ENCODE measurements at regions not wholly inside any gene's neighbourhood (a gene's known extent, or its start where the extent isn't known, plus 50 kb on each side); places are given as distances from the start of the nearest gene placed in this dataset.

- Mint-ChIP-seq H3K4me1 (ENCODE audit: low read depth, unreplicated experiment) (no peaks in the 10 kb centered on the region), H3K4me3 (ENCODE audit: low read depth, unreplicated experiment) (no peak overlapping the region), H3K9me3 (ENCODE audit: low read depth, unreplicated experiment) (no peaks in the 10 kb centered on the region), H3K36me3 (ENCODE audit: insufficient read depth, unreplicated experiment) (no peaks in the 10 kb centered on the region), H3K27me3 (ENCODE audit: unreplicated experiment) (peaks cover 27% of the 10 kb centered on the region), H3K27ac (ENCODE audit: unreplicated experiment) (no peak overlapping the region)
- CTCF ChIA-PET: no interaction called here
- no peak for DNase-seq
- no TSS peak for BruUV-seq (replicated peaks)
- no peak for TF ChIP-seq CTCF (IDR thresholded peaks at IDR 0.05; ENCODE audit: unreplicated experiment)
- intact Hi-C loops (cut with micrococcal nuclease; ENCODE audit: unreplicated experiment): no loop called here
Measured at GRCh38 chr18:73990258-73990657, 157.4 kb downstream of the FBXO15 start.

- Mint-ChIP-seq H3K4me1 (ENCODE audit: low read depth, unreplicated experiment) (no peaks in the 10 kb centered on the region), H3K4me3 (ENCODE audit: low read depth, unreplicated experiment) (no peak overlapping the region), H3K36me3 (ENCODE audit: insufficient read depth, unreplicated experiment) (no peaks in the 10 kb centered on the region), H3K27me3 (ENCODE audit: unreplicated experiment) (peaks cover 14% of the 10 kb centered on the region), H3K9me3 (ENCODE audit: low read depth, unreplicated experiment) (no peaks in the 10 kb centered on the region), H3K27ac (ENCODE audit: unreplicated experiment) (no peak overlapping the region)
- no peak for DNase-seq
- no TSS peak for BruUV-seq (replicated peaks)
- intact Hi-C loops (cut with micrococcal nuclease; ENCODE audit: unreplicated experiment): loop anchor here (10.0 kb wide), 1 partner anchor 93 kb away; no protein-coding TSS in a partner anchor
- TF ChIP-seq CTCF (IDR thresholded peaks at IDR 0.05; ENCODE audit: unreplicated experiment): no peak
- CTCF ChIA-PET: no interaction called here
Measured at GRCh38 chr18:73987247-73987980, 160.2 kb downstream of the FBXO15 start.

GRCh38 chr18:73986711-73987110, 160.9 kb downstream of the FBXO15 start:
- Mint-ChIP-seq H3K4me1 (ENCODE audit: low read depth, unreplicated experiment) (no peaks in the 10 kb centered on the region), H3K4me3 (ENCODE audit: low read depth, unreplicated experiment) (no peak overlapping the region), H3K9me3 (ENCODE audit: low read depth, unreplicated experiment) (no peaks in the 10 kb centered on the region), H3K36me3 (ENCODE audit: insufficient read depth, unreplicated experiment) (no peaks in the 10 kb centered on the region), H3K27me3 (ENCODE audit: unreplicated experiment) (peaks cover 7% of the 10 kb centered on the region), H3K27ac (ENCODE audit: unreplicated experiment) (no peak overlapping the region)
- no peak for DNase-seq
- no TSS peak for BruUV-seq (replicated peaks)
- CTCF ChIA-PET: no interaction called here
- TF ChIP-seq CTCF (IDR thresholded peaks at IDR 0.05; ENCODE audit: unreplicated experiment): no peak
- intact Hi-C loops (cut with micrococcal nuclease; ENCODE audit: unreplicated experiment): loop anchor here (10.0 kb wide), 1 partner anchor 92 kb away; no protein-coding TSS in a partner anchor

GRCh38 chr18:73985855-73986625, 161.6 kb downstream of the FBXO15 start:
- peaks cover under 1% of the 10 kb centered on the region for H3K4me1 Mint-ChIP-seq (ENCODE audit: low read depth, unreplicated experiment)
- no peak for DNase-seq
- no peak overlapping the region for H3K27ac Mint-ChIP-seq (ENCODE audit: unreplicated experiment)
- no peaks in the 10 kb centered on the region for H3K9me3 Mint-ChIP-seq (ENCODE audit: low read depth, unreplicated experiment)
- CTCF ChIA-PET: interaction anchor here (0.6 kb wide), 1 partner anchor 451 kb away, joined by 4 read pairs; no protein-coding TSS in a partner anchor
- intact Hi-C loops (cut with micrococcal nuclease; ENCODE audit: unreplicated experiment): loop anchor here (10.0 kb wide), 1 partner anchor 91 kb away; no protein-coding TSS in a partner anchor
- H3K27me3 Mint-ChIP-seq (ENCODE audit: unreplicated experiment): peaks cover under 1% of the 10 kb centered on the region
- BruUV-seq (replicated peaks): no TSS peak
- no peak overlapping the region for H3K4me3 Mint-ChIP-seq (ENCODE audit: low read depth, unreplicated experiment)
- TF ChIP-seq CTCF (IDR thresholded peaks at IDR 0.05; ENCODE audit: unreplicated experiment): no peak
- H3K36me3 Mint-ChIP-seq (ENCODE audit: insufficient read depth, unreplicated experiment): no peaks in the 10 kb centered on the region

Data from Calu3 (cell line).